PC-3 (cell line): ENCODE measurements at regions not wholly inside any gene's neighbourhood (a gene's known extent, or its start where the extent isn't known, plus 50 kb on each side); places are given as distances from the start of the nearest gene placed in this dataset.

Experiments
- EZH2phosphoT487 ChIP-seq: fragments of 300-600 bp; sonication (generic); IDR thresholded peaks from 2 replicates; pipeline ENCODE4 v1.6.1; 2018; ENCODE audit warnings: mild to moderate bottlenecking, antibody characterized with exemption, low read length, borderline replicate concordance
- TF ChIP-seq, protein P1 (sequence below): fragments of 300-600 bp; sonication (generic); conservative IDR thresholded peaks from 2 replicates; pipeline ENCODE4 v1.5.1; 2017; ENCODE audit warnings: antibody characterized with exemption, low read depth, mild to moderate bottlenecking, low read length

DNA sequence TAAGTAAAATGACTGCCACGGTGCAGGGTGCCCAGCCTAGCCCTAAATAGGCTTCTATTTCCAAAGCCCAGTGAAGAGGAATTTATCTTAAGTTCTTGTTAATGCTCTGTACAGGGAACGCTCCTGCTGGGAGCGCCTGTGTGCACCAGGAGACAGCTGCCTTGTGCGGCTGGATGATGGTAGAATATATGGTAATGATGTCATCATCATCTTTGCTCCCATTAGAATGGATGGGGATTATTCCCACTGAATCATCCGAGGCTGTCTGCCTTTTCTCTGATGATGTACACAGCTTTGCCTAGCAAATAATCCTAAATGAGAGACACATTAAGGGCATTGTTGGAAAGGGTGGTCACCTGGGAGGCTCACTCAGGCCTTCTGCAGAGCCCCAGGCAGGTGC is 928.1 kb downstream of the CCSER2 start:
- TF ChIP-seq, protein P1, sequence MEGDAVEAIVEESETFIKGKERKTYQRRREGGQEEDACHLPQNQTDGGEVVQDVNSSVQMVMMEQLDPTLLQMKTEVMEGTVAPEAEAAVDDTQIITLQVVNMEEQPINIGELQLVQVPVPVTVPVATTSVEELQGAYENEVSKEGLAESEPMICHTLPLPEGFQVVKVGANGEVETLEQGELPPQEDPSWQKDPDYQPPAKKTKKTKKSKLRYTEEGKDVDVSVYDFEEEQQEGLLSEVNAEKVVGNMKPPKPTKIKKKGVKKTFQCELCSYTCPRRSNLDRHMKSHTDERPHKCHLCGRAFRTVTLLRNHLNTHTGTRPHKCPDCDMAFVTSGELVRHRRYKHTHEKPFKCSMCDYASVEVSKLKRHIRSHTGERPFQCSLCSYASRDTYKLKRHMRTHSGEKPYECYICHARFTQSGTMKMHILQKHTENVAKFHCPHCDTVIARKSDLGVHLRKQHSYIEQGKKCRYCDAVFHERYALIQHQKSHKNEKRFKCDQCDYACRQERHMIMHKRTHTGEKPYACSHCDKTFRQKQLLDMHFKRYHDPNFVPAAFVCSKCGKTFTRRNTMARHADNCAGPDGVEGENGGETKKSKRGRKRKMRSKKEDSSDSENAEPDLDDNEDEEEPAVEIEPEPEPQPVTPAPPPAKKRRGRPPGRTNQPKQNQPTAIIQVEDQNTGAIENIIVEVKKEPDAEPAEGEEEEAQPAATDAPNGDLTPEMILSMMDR, result no peak
- TF ChIP-seq EZH2phosphoT487, result no peak
